DND-41 (cell line): ENCODE measurements at regions not wholly inside any gene's neighbourhood (a gene's known extent, or its start where the extent isn't known, plus 50 kb on each side); places are given as distances from the start of the nearest gene placed in this dataset.

Experiments used
- CTCF ChIP-seq: IDR thresholded peaks from 2 replicates; pipeline ENCODE4 v1.5.1; 2012; ENCODE audit warnings: borderline replicate concordance, low read length, moderate library complexity, mild to moderate bottlenecking; ENCODE audit not compliant: poor library complexity, severe bottlenecking; ENCODE audit errors: extremely low read depth
- EZH2 ChIP-seq: IDR thresholded peaks from 3 replicates; pipeline ENCODE4 v1.6.1; 2012; ENCODE audit warnings: borderline replicate concordance, low read depth, mild to moderate bottlenecking, moderate library complexity, low read length, inconsistent platforms; ENCODE audit not compliant: severe bottlenecking

GRCh38 chr5:35461530-35461929 is 156.1 kb upstream of the SPEF2 start:
- TF ChIP-seq EZH2 (no peak), CTCF (no peak)
